H54 (cell line): ENCODE measurements at regions not wholly inside any gene's neighbourhood (a gene's known extent, or its start where the extent isn't known, plus 50 kb on each side); places are given as distances from the start of the nearest gene placed in this dataset.

Experiments used
- DNase-seq: peaks from one replicate; pipeline ENCODE4 v3.0.0; 2011; ENCODE audit warnings: low spot score, mixed read lengths; ENCODE audit not compliant: insufficient read length
- FAIRE-seq: peaks from 3 replicates; lab custom pipeline; 2011; peaks lifted over from hg19 to GRCh38; lab: Jason Lieb, UNC
- POLR2A ChIP-seq: IDR thresholded peaks from 2 replicates; pipeline ENCODE4 v1.6.1; 2011; ENCODE audit warnings: low read depth, mild to moderate bottlenecking, low read length

DNA sequence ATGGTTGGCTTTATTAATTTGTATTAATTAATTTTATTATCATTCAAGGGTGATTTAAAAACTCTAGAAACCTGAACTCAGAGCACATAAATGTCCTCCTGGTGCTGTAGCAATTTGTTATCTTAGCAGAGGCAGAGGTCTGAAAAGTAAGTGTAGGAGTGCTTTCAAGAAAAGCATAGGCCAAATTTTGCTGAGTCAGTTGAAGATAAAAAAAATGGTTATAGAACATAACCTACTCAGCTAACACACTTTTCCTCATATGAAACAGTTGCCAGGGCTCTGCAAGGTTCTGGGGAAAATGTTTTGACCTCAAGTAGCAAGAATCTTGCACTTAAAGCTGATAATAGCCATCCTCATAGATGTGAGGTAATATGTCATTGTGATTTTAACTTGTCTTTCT lies 53.5 kb upstream of the CHODL start:
- TF ChIP-seq POLR2A: no peak
- no peak for FAIRE-seq
- DNase-seq: no peak

DNA sequence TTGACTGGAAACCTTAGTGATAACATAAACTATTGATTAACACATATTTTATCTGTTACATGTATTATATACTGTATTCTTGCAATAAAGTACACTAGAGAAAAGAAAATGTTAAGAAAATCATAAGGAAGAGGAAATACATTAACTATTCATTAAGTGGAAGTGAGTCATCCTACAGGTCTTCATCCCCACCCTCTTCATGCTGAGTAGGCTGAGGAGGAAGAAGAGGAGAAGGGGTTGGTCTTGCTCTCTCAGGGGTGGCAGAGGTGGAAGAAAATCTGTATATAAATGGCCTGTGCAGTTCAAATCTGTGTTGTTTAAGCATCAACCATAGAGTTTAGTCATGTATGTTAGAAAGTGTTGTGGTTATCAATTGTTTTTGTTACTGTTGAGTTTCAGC lies 66.1 kb upstream of the CHODL start:
- TF ChIP-seq POLR2A: no peak
- FAIRE-seq (no peak), DNase-seq (no peak)

DNA sequence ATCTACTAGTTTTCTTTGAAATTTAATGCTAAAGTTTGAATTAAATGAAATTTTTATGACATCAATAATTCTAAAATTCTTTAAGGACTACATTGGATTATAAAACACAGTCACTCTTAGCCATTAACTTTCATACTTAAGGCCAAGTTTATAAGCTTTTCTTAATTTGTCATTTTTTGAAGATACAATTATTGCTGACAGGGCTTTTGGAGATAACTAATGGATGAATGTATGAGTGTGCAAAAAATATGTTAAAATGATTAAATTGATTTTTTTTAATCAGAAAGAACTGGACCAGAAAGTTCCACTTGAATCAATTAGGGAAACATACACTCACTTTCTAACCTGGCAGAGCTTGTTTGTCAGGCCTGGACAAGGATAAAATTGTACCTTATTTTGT lies 70.3 kb upstream of the CHODL start:
- no peak for DNase-seq
- FAIRE-seq: no peak
- TF ChIP-seq POLR2A: no peak

DNA sequence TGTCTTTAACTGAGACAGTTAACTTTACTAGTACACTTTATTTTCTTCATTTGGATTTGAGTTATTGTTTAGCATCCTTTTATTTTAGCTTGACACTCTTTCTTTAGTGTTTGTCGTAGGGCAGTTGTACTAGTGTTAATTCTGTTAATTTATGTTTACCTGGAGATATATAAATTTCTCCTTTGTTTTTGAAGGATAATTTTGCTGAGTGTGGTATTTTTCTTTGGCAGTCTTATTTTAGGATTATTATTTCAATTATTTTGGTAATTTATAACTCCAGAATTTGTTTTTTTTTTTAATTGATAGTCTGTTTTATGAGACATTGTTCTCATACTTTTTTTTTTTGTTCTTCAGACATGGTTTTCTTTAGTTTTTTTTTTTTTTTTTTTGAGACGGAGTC lies 73.8 kb upstream of the CHODL start:
- TF ChIP-seq POLR2A: no peak
- FAIRE-seq: no peak
- DNase-seq: no peak

DNA sequence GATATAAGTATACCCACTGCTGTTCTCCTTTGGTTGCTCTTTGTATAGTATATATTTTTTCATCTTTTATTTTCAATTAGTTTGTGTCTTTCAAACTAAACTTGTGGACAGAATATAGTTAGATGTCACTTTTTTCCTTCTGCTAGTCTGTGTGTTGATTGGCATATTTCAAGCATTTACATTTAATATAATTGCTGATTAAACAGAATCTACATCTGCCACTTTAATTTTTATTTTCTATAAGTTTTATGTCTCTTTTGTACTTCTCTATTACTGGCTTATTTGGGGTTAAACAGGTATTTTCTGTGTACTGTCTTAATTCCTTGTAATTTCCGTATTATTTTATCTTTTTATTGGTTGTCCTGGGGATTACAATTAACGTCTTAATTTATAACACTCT lies 74.4 kb upstream of the CHODL start:
- no peak for DNase-seq
- TF ChIP-seq POLR2A: no peak
- no peak for FAIRE-seq

DNA sequence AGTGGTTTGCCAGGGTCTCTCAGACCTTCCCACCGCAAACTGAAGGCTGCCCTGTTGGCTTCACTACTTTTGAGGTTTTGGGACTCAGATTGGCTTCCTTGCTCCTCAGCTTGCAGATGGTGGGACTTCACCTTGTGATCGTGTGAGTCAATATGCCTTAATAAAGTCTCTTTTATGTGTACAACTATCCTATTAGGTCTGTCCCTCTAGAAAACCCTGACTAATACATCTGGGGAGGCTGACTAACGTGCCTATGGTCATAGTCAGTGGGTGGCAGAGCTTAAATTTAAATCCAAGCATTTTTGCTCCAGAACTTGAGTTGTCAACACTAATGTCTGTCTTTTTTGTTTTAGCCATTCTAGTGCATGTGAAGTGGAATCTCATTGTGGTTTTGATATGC lies 76.5 kb upstream of the CHODL start:
- no peak for FAIRE-seq
- no peak for TF ChIP-seq POLR2A

DNA sequence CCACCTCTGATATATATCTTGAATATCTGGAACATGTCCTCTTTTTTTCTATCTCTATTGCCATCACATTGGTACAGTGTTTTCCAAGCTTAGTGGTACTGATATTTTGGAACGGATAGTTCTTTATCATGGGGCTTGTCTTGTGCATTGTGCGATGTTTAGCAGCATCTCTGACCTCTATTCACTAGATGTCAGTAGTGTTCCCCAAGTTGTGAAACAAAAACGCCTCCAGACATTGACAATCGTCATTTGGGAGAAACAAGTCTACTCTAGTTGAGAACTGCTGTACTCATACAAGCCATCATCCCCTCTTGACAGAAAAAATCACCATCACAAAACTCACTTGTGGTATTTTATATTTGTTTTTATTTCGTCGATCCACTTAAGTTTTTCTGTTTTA lies 79.7 kb upstream of the CHODL start:
- FAIRE-seq: no peak
- DNase-seq: no peak
- no peak for TF ChIP-seq POLR2A

More for the DNA sequence above, 76.5 kb upstream of the CHODL start:
- no peak for DNase-seq

DNA sequence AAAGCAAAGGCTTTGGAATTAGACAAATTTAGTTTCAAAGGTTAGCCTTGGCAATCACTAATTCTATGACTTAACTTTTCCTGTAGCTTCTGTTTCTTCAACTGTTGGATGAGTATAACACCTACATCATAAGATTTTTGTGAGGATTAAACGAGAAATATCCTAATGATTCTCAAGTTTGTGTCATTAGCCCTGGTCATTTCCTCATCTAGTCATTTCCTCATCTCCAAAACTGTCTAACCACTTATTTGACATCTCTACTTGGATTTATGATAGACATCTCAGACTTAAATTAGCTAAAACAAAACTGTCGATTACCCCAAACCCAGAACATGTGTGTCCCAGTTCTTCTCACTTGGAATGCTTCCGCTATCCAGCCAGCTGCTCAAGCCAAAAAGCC lies 80.2 kb upstream of the CHODL start:
- no peak for TF ChIP-seq POLR2A
- no peak for DNase-seq
- no peak for FAIRE-seq

DNA sequence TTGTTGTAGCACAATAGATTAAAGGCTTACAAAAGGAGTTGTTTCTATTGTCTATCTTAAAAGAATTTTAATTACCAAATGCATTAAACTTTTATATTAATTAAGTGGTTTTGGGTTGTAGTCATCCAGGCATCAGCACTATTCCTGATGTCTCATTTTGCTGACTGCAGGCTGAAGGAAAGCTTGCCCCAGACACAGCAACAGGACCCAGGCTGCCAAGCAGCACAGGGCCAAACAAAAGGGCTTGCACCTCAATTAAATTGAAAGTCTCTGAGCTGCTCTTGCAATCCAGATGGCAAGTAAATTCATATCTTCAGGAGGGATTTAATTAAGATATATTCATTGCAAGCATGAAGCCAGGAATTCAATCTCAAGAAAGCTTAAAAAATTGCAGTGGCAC lies 80.7 kb upstream of the CHODL start:
- TF ChIP-seq POLR2A: no peak
- FAIRE-seq: no peak
- no peak for DNase-seq

DNA sequence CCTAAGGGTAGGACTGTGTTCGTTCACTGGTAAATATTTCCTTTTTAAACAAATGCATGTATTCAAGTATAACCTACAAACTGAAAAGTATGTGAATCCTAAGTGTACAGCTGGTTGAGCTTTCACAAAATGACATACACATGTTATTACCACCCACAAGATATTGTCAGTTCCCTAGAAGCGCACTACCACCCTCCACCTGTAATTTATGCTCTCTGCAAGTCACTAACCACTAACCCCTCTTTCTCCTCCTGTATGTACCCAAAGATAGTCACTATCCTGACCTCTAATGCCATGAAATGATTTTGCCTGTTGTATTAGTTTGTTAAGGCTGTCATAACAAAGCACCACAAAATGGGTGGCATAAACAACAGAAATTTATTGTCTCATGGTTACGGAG lies 82.8 kb upstream of the CHODL start:
- no peak for DNase-seq
- TF ChIP-seq POLR2A: no peak
- FAIRE-seq: no peak

DNA sequence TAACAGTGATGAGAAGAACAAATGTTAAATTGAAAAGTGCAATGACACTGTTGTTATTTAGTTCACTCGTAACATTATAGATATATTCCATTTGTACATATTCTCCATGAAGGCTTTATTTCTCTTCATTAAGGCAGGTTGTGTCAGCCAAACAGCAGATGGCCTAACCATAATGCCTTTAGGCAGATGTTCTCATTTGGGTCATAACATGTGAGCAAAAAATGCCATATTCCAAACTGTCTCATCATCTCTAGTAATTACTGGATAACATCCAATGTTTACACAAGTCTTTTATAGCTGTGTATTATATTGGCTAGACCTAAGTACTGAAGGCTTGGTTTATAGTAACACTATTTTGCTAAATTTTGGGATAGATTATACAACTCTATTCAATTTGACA lies 87.2 kb upstream of the CHODL start:
- no peak for DNase-seq
- FAIRE-seq: no peak
- TF ChIP-seq POLR2A: no peak

DNA sequence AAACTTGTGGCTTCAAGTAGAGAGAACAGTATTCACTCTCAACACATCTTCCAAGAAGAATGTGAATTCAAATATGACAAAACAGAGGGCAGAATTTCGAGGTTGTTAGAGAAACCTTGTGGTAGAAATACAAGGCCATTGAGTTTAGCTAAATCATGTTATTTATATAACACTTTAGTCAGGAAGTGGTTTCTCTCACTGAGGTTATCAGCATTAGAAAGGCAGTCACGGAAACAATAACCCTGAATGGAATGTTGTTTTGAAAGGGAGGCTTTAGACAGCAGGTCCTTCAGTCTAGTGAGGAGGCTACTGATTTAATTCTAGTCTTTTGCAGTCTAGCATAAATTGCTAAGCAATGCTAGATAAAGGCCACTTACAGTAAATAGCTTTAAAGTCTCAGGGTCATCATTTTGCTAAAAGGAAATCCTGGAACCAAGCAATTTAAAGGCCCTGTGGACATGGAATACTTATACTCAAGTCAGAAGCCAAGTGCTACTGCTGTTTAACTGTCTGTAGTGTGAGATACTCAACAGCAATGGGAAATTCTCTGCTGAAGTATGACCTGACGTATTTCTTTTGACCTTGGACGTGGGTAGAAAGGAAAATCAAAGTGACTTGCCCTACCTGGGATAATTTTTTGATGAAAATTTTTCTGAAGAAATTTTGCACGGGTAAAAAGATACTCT lies 89.0 kb upstream of the CHODL start:
- no peak for FAIRE-seq
- no peak for DNase-seq
- no peak for TF ChIP-seq POLR2A

DNA sequence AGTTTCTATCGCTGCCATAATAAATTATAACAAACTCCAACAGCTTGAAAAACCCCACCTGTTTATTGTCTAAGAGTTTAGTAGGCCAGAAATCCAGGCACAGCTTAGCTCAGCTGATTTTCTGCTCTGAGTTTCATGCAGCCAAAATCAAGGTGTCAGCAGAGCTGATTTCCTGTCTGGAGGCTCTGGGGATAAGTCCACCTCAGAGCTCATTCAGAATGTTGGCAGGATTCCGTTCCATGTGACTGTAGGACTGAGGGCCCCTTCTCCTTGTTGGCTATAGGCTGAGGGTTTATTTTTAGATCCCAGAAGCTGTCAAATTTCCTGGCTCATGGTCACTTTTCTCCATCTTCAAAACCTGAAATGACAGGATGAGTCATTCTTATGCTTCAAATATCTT lies 91.6 kb upstream of the CHODL start:
- no peak for TF ChIP-seq POLR2A
- FAIRE-seq (no peak), DNase-seq (no peak)

DNA sequence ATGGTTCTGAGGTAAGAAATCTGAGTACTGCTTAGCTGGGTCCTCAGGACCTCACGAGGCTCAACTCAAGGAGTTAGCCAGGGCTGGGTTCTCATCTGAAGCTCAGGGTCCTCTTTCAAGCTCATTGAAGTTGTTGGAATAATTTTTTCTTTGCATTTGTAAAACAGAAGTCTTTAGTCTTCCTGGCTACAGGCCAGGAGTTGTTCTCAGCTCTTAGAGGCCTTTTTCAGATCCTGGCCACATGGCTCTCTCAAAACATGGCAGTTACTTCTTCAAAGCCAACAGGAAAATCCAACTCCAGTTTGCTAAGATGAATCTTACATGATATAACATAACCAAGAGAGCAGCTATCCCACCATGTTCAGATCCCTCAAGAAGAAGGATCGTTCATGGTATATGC lies 92.3 kb upstream of the CHODL start:
- no peak for DNase-seq
- FAIRE-seq: no peak
- no peak for TF ChIP-seq POLR2A

DNA sequence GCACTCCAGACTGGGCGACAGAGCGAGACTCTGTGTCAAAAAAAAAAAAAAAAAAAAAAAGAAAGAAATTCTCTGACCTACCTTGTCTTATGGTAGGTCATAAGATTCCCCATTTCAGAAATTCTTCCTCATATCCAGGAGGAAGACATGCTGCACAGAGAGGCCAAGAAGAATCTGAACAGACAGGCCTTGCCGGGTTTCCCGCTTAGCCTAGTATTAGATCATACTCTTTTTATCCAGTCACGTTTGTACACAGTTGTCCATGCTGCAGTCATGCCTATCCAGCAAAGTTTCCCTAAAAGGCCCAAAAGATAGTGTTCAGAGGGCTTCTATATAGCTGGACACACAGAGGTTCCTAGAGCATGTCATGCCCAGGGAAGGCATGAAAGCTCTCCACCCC lies 93.6 kb upstream of the CHODL start:
- no peak for TF ChIP-seq POLR2A
- FAIRE-seq: no peak
- no peak for DNase-seq

DNA sequence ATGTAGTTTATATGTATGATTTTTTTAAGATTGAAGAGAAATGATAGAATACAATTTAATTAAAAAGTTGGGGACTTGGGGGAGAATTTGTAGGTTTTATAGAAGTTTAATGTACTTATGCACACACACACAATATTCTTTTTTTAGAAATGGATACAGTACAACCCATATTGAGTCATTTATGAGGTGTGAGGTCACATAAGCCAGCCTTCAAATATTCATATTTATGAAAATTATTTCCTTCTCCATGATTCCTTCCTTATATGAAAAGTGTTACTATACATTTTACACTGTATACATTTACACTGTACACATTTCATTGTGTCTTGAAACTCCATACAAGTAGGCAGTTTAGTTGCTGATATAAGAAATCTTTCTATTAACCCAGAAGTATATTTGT lies 96.2 kb upstream of the CHODL start:
- no peak for FAIRE-seq
- no peak for DNase-seq
- no peak for TF ChIP-seq POLR2A

DNA sequence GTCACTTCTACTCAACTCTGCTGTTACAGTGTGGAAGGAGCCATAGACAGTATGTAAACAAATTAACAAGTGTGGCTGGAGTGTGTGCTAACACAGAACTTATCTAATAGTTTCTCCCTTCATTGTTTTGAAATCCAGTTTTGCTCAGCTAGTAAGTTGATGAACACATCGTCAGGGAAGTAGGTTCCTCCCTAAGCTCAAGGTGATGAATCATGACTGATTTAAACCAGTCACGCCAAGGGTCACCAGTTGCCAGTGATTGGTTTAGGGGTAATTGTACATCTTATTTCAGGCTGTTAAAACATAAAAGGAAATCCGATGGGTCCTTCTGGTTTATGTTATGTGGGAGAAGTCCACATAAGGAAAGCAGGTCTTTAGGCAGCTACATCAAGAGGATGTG lies 97.0 kb upstream of the CHODL start:
- TF ChIP-seq POLR2A: no peak
- DNase-seq: no peak
- FAIRE-seq: no peak
